Naive thymus-derived CD8-positive, alpha-beta T cell (primary cell): ENCODE measurements at regions not wholly inside any gene's neighbourhood (a gene's known extent, or its start where the extent isn't known, plus 50 kb on each side); places are given as distances from the start of the nearest gene placed in this dataset.

ENCODE experiments used
- ATAC-seq, 2 donors: fragments of 150-1000 bp; cut with Tn5 transposase in 1 of 2; sonication (Bioruptor Pico), chemical (Tn5 transposase) in 1 of 2; 1 replicate in 1 of 2; 2 replicates in 1 of 2; pipeline ENCODE4 v1.10.0; 2021; ENCODE audit warnings: mild to moderate bottlenecking in 2 of 2, moderate library complexity in 2 of 2
- POLR2A ChIA-PET: fragments of 350-600 bp; sonication (Branson Sonifier 250); formaldehyde crosslinking; loops from one replicate; lab custom pipeline; 2021; ENCODE audit warnings: antibody characterized with exemption; lab: Charles Lee
- DNase-seq, 10 donors: peaks; one replicate each; pipeline versions ENCODE4 v3.0.0 to v3.0.0-alpha.2; 2020 to 2022
- H3K27ac Mint-ChIP-seq, 10 donors: one replicate each; pipeline ENCODE4 v1.8.0; 2020 to 2022; ENCODE audit warnings: mild to moderate bottlenecking in 10 of 10, mixed read lengths in 10 of 10, moderate library complexity in 4 of 10, inconsistent platforms in 1 of 10
- H3K27me3 Mint-ChIP-seq, 5 donors: one replicate each; pipeline ENCODE4 v1.8.0; 2021 to 2022; ENCODE audit warnings: mixed read lengths in 5 of 5
- H3K36me3 Mint-ChIP-seq, 3 donors: one replicate each; pipeline ENCODE4 v1.8.0; 2020 to 2022; ENCODE audit warnings: mixed read lengths in 3 of 3, mild to moderate bottlenecking in 2 of 3, inconsistent platforms in 1 of 3
- H3K4me1 Mint-ChIP-seq, 4 donors: one replicate each; pipeline ENCODE4 v1.8.0; 2021 to 2022; ENCODE audit warnings: mixed read lengths in 4 of 4
- H3K4me3 Mint-ChIP-seq, 10 donors: one replicate each; pipeline ENCODE4 v1.8.0; 2020 to 2022; ENCODE audit warnings: mild to moderate bottlenecking in 10 of 10, mixed read lengths in 10 of 10, moderate library complexity in 6 of 10, inconsistent platforms in 1 of 10
- H3K9me3 Mint-ChIP-seq, 9 donors: one replicate each; pipeline ENCODE4 v1.8.0; 2020 to 2022; ENCODE audit warnings: mixed read lengths in 9 of 9, mild to moderate bottlenecking in 3 of 9, inconsistent platforms in 1 of 9, moderate library complexity in 1 of 9

DNA sequence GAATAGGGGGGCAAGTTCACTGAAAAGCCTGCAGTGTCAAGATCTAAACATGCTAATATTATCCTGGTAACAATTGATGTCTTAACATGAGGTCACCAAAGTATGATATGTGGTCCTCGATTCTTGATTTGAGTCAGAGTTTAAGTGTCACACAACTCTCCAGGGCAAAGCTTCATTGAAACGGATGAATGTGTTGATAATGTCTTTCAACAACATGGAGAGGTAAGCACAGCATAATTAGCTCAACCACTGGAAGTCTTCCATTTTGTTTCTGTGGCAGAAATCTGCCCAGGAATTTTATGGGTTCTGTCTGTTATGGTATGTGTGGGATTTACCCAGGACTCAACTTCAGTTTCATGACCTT, 591.5 kb downstream of the ZNF385D start:
- Mint-ChIP-seq H3K4me3 (no peak overlapping the region), H3K4me1 (no peaks in the 10 kb centered on the region), H3K9me3 (peaks cover 0 to 34% (median 10%) of the 10 kb centered on the region in 9 donors), H3K27ac (no peak overlapping the region), H3K27me3 (no peaks in the 10 kb centered on the region), H3K36me3 (peaks cover 0 to 5% (median 0%) of the 10 kb centered on the region in 3 donors)
- no peak for DNase-seq
- POLR2A ChIA-PET = no interaction called here
- no peak for ATAC-seq

DNA sequence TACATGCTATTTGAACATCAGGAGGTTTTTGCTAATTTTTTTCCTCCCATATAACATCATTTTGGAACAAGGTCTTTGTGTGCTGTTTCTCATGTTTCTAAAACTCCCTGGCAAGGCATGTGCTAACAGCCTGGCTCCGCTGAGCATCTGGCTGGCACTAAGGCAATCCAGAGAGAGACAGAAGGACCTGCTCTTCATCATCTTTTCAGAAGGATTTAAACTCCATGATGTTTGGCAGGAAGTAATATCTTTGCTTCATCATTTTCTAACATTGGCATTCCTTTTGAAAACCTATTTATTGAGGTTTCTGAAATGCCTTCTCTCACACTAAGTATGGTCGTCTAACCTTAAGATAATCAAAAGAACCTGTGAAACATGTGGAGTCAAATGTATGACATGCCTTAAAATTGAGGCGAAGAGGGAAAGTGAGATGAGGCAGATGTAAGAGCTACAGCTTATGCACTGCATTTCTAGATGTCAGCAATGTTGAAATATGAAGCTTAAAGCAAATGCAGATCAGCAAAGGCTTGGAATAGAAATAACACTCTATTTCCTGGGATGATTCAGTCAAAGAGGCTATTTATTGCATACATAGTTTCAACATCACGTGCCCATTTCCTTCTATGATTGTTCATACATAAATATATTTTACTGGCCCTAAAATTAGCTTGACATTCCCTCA, 592.0 kb downstream of the ZNF385D start:
- peaks cover 0 to 34% (median 10%) of the 10 kb centered on the region in 9 donors for H3K9me3 Mint-ChIP-seq
- peaks cover 0 to 5% (median 0%) of the 10 kb centered on the region in 3 donors for H3K36me3 Mint-ChIP-seq
- ATAC-seq (no peak), DNase-seq (no peak)
- H3K4me3 Mint-ChIP-seq = no peak overlapping the region
- H3K27ac Mint-ChIP-seq = no peak overlapping the region
- POLR2A ChIA-PET = no interaction called here
- no peaks in the 10 kb centered on the region for H3K27me3 Mint-ChIP-seq
- no peaks in the 10 kb centered on the region for H3K4me1 Mint-ChIP-seq

DNA sequence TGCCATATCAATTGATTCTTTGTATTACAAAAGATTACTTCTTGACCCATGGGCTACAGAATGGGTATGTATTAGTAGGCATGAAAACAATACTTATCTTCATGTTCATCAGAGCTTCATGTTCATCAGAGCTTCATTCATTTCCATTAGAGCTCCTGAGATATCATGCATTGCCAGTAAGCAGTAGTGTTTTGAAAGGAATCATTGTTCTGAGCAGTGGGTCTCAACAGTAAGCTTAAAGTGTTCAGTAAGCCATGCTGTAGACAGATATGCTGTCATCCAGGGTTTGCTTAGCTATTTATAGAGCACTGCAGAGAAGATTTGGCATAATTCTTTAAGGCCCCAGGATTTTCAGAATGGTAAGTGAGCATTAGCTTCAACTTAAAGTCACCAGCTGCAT, 596.1 kb downstream of the ZNF385D start:
- H3K27me3 Mint-ChIP-seq = no peaks in the 10 kb centered on the region
- no peak overlapping the region for H3K4me3 Mint-ChIP-seq
- no peak overlapping the region for H3K27ac Mint-ChIP-seq
- H3K9me3 Mint-ChIP-seq = peaks cover 2 to 33% (median 11%) of the 10 kb centered on the region in 9 donors
- no peak for ATAC-seq
- H3K4me1 Mint-ChIP-seq = no peaks in the 10 kb centered on the region
- DNase-seq = no peak
- POLR2A ChIA-PET = no interaction called here
- H3K36me3 Mint-ChIP-seq = peaks cover 0 to 5% (median 0%) of the 10 kb centered on the region in 3 donors

DNA sequence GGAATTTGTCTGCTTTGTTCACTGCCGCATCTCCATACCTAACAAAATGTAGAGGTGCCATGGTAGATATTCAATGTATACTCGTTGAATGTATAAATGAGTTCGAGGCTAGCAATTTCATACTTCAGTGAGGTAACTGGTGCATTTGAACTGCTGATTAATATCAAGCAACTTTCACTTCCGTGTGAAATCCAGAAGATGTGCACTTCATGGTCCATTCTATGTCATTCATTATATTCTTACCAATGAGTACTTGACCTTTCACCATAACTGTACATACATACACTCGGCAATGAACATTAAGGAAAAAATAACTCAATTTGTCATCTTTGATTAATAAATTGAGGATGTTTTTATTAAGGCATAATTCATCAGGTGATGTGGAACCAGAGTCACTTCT, 598.5 kb downstream of the ZNF385D start:
- ATAC-seq = no peak
- no peak overlapping the region for H3K27ac Mint-ChIP-seq
- H3K9me3 Mint-ChIP-seq = peaks cover 3 to 23% (median 7%) of the 10 kb centered on the region in 9 donors

DNA sequence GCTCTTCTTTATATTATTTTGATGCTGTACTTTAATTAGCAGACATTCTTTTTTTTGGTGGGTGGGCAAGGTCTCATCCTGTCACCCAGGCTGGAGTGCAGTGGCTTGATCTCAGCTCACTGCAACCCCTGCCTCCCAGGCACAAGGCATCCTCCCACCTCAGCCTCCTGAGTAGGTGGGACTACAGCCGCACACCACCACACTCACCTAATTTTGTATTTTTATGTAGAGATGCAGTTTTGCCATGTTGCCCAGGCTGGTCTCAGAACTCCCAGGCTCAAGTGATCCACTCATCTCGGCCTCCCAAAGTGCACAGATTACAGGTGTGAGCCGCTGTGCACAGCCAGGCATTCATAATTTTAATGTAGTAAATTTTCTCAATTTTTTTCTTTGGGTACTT, 608.1 kb downstream of the ZNF385D start:
- POLR2A ChIA-PET = no interaction called here
- H3K27ac Mint-ChIP-seq = no peak overlapping the region
- no peak overlapping the region for H3K4me3 Mint-ChIP-seq
- ATAC-seq (no peak), DNase-seq (no peak)
- peaks cover 0 to 15% (median 4%) of the 10 kb centered on the region in 9 donors for H3K9me3 Mint-ChIP-seq
- peaks cover 0 to 4% (median 0%) of the 10 kb centered on the region in 3 donors for H3K36me3 Mint-ChIP-seq
- no peaks in the 10 kb centered on the region for H3K27me3 Mint-ChIP-seq
- no peaks in the 10 kb centered on the region for H3K4me1 Mint-ChIP-seq

More for the DNA sequence above, 598.5 kb downstream of the ZNF385D start:
- POLR2A ChIA-PET = no interaction called here
- Mint-ChIP-seq H3K4me3 (no peak overlapping the region), H3K36me3 (peaks cover 0 to 5% (median 0%) of the 10 kb centered on the region in 3 donors), H3K27me3 (no peaks in the 10 kb centered on the region), H3K4me1 (no peaks in the 10 kb centered on the region)
- no peak for DNase-seq

DNA sequence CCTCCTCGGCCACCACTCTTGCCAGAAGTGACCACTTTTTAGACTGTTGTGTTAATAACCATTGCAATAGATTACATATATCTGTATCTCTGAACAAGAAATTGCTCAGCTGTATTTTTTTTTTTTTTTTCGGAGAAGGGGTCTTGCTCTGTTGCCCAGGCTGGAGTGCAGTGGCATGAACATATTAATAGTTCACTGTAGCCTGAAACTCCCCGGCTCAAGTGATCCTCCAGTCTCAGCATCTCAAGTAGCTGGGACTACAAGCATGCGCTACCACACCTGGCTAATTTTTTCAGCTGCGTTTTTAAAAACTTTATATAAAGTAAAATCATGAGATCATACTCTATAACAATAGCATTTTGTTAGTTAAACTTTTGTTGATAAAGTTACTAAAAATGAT, 609.0 kb downstream of the ZNF385D start:
- POLR2A ChIA-PET = no interaction called here
- Mint-ChIP-seq H3K36me3 (peaks cover 0 to 4% (median 0%) of the 10 kb centered on the region in 3 donors), H3K27ac (no peak overlapping the region), H3K9me3 (peaks cover 0 to 19% (median 10%) of the 10 kb centered on the region in 9 donors), H3K4me3 (no peak overlapping the region), H3K4me1 (no peaks in the 10 kb centered on the region), H3K27me3 (no peaks in the 10 kb centered on the region)
- no peak for DNase-seq
- ATAC-seq = no peak

DNA sequence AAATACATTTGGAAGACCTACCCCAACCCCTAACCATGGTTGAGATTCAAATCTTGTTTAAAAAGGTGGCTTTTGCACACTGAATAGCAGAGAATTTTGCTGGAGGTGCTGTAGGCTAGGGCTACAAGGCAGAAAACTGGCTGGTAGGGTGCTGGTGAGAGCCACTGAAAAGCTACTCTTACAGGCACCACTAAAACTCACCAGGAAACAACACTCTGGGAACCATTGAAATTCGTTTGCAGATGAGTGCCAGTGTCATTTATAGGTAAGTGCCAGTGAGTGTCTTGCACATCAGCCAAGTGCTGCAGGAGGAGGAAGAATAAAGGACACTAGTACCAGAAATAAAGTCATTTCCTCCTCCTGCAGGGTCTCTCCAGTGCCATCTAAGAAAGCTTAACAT, 610.2 kb downstream of the ZNF385D start:
- Mint-ChIP-seq H3K27me3 (no peaks in the 10 kb centered on the region), H3K4me3 (no peak overlapping the region), H3K27ac (no peak overlapping the region), H3K36me3 (peaks cover 0 to 4% (median 0%) of the 10 kb centered on the region in 3 donors), H3K9me3 (peaks cover 0 to 16% (median 10%) of the 10 kb centered on the region in 9 donors), H3K4me1 (no peaks in the 10 kb centered on the region)
- POLR2A ChIA-PET = no interaction called here
- no peak for DNase-seq
- no peak for ATAC-seq

DNA sequence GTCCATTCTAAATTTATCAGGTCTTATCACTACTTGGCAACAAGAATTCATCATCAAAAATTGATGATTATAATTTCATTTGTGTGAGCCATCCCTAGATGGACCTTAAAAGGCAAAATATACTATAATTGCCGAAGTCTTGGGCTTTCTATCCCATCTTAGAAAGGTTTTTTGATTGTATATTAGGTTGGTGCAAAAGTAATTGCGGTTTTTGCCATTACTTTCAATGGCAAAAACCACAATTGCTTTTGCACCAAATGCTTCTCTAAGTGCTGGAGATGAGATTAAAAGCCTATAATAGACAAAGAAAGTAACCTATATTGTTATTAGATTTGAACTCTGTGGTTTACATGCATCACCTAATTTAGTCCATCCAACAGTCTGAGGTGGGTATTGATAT, 612.9 kb downstream of the ZNF385D start:
- ATAC-seq = no peak
- POLR2A ChIA-PET = no interaction called here
- Mint-ChIP-seq H3K36me3 (peaks cover 0 to 4% (median 0%) of the 10 kb centered on the region in 3 donors), H3K27ac (no peak overlapping the region), H3K4me1 (no peaks in the 10 kb centered on the region), H3K4me3 (no peak overlapping the region), H3K9me3 (peaks cover 2 to 15% (median 10%) of the 10 kb centered on the region in 9 donors), H3K27me3 (no peaks in the 10 kb centered on the region)
- no peak for DNase-seq

DNA sequence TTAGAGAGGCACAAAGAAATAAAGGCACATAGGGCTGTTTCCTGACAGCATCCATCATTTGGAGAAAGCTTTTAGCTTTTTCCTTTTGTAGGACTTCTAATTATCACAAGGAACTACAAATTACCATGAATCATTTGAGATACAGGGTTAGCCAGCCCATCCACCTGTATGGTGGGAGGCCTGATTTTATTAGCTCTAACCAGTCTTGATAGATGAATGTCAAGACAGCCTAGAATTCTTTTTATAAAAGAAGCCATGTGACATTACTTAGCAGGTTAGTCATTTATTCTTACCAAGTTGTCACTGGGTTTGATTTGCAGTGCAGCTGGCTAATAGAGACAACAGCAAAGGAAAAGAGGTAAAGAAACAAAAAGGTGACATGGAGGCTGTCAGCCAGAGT, 618.1 kb downstream of the ZNF385D start:
- no peak for ATAC-seq
- H3K4me3 Mint-ChIP-seq = no peak overlapping the region
- DNase-seq = no peak
- H3K27me3 Mint-ChIP-seq = no peaks in the 10 kb centered on the region
- H3K4me1 Mint-ChIP-seq = no peaks in the 10 kb centered on the region
- POLR2A ChIA-PET = no interaction called here
- H3K27ac Mint-ChIP-seq = no peak overlapping the region
- peaks cover 0 to 3% (median 0%) of the 10 kb centered on the region in 3 donors for H3K36me3 Mint-ChIP-seq
- H3K9me3 Mint-ChIP-seq = peaks cover 7 to 42% (median 24%) of the 10 kb centered on the region in 9 donors

DNA sequence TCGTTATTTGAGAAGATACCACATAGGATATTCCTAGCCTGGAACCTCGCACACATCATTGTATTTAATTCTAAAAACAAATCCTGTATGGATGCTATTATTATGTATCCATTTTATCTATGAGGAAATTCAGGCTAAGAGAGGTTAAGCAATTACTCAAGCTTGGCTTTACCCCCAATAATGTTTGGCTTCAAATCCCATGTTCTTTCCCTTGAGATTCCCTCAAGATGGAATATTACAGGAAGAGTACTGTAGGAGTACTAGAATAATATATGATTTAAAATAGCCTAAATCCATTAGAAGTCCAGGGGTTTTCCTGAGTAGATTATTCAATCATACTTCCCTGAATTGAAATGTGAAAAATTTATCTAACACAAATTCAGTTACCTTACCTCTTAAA, 630.2 kb downstream of the ZNF385D start:
- ATAC-seq (no peak), DNase-seq (no peak)
- H3K27me3 Mint-ChIP-seq = no peaks in the 10 kb centered on the region
- peaks cover 0 to 5% (median 4%) of the 10 kb centered on the region in 3 donors for H3K36me3 Mint-ChIP-seq
- H3K4me1 Mint-ChIP-seq = no peaks in the 10 kb centered on the region
- H3K4me3 Mint-ChIP-seq = no peak overlapping the region
- no peak overlapping the region for H3K27ac Mint-ChIP-seq
- POLR2A ChIA-PET = no interaction called here
- H3K9me3 Mint-ChIP-seq = peaks cover 4 to 36% (median 21%) of the 10 kb centered on the region in 9 donors

DNA sequence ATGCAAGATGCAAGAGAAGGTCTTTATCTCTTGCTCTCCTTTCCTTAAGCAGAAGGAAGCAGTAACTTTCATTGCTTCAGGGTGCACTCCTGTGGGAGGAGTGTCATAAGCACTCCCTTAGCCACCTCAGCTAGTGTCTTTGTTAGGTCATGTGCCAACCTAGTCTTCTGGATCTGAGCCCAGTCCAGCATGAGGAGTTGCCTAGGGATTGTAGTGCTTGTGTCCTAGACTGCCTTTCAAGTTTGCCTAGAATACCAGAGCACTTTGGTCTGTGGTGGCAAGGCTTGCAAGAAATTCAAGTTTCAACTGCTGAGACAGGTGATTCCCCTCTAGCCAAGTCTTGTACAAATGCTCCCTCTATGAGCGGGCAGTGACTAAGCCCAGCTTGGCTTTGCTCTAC, 633.6 kb downstream of the ZNF385D start:
- Mint-ChIP-seq H3K4me1 (no peaks in the 10 kb centered on the region), H3K36me3 (no peaks in the 10 kb centered on the region), H3K4me3 (no peak overlapping the region), H3K9me3 (peaks cover 7 to 52% (median 30%) of the 10 kb centered on the region in 9 donors), H3K27ac (no peak overlapping the region), H3K27me3 (no peaks in the 10 kb centered on the region)
- DNase-seq (no peak), ATAC-seq (no peak)
- POLR2A ChIA-PET = no interaction called here

DNA sequence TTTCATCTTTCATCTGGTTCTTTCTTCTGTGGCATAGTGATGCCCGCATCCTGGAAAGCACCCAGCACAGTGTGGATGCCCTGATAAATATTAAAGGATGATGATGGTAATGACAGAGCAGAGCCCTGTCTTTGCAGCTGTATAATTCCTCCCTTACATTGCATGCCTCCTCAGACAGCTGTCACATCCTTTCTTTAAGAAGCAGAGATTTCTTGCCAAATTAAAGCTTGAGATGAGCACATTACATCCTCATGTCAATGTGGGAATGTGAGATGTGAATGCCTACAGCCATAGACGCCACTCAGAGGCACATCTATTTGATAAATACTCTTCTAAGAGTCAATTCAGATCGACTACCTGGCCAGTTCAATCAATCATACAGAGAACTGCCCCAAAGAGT, 642.0 kb downstream of the ZNF385D start:
- Mint-ChIP-seq H3K27me3 (no peaks in the 10 kb centered on the region), H3K9me3 (peaks cover 9 to 64% (median 20%) of the 10 kb centered on the region in 9 donors), H3K4me1 (no peaks in the 10 kb centered on the region), H3K36me3 (peaks cover 0 to 5% (median 0%) of the 10 kb centered on the region in 3 donors), H3K27ac (no peak overlapping the region), H3K4me3 (no peak overlapping the region)
- POLR2A ChIA-PET = no interaction called here
- DNase-seq (no peak), ATAC-seq (no peak)

DNA sequence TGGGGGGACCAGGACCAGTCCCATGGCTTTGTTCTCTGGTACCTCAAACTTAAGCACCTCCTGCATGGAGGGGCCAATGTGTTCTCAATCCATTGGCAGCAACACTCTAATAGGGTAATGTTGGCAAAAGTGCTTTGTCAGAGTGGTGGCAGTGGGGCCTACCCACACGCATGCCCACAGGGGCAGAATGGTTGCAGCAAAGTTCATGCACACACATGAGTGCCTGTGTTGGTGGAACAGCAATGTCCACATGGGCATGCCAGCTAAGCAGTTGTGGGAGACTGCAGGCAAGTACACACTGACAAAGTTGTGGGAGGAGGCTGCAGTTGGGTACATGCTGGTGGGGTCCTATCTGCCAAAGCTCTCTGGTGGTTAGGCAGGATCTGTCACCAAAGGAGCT, 645.2 kb downstream of the ZNF385D start:
- Mint-ChIP-seq H3K4me3 (no peak overlapping the region), H3K36me3 (peaks cover 0 to 5% (median 0%) of the 10 kb centered on the region in 3 donors), H3K27me3 (no peaks in the 10 kb centered on the region), H3K4me1 (no peaks in the 10 kb centered on the region), H3K9me3 (peaks cover 6 to 60% (median 25%) of the 10 kb centered on the region in 9 donors), H3K27ac (no peak overlapping the region)
- no peak for ATAC-seq
- DNase-seq = no peak
- POLR2A ChIA-PET = no interaction called here
